HS-27A (cell line): ENCODE measurements at regions not wholly inside any gene's neighbourhood (a gene's known extent, or its start where the extent isn't known, plus 50 kb on each side); places are given as distances from the start of the nearest gene placed in this dataset.

Experiments used
- DNase-seq: peaks from one replicate; pipeline ENCODE4 v3.0.0-alpha.2; 2012; ENCODE audit warnings: low read depth, missing footprints

DNA sequence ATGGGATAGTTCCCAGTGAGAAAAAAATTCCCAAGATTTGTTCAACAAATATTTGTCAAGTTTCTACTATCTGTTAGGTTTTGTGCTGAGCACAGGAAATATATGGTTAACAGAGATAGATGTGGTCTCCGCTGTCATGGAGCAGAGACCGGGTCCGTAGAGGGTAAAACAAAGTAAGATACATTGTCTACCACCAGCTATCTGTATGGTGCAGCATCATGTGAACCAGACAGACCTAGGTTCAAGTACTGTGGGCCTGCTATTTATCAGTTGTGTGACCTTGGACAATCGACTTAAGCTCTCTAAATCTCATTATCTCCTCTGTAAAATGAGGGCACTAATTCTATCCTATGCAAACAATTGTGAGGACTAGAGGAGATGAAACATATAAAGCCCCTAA lies 109.8 kb downstream of the DUSP10 start:
- no peak for DNase-seq

DNA sequence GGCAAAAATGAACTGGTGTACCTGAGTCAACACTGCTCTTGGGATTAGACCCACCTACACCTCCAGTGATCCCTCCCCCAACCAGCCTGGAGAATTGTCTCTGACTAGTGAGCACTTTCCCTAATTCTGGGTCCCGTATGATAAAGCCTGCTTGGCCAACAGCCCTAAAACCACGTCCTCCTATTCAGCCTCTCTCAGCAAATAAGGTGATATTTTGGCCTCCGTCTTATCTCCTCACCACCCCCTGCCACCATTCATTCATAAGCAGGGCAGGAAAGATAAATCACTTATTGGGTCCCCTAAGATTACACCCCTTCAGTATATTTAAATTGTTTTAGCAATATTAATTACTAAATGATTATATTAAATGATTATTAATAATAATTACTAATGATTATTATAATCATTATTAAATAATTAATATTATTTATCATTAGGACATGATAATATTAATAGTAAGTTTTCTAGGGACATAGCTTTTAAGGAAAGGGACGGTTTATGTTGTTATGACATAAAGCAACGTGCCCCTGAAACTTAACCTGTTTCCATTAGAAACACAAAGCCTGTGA lies 108.0 kb downstream of the DUSP10 start:
- no peak for DNase-seq

- DNase-seq: no peak
Measured at GRCh38 chr1:221634606-221635005, 107.3 kb downstream of the DUSP10 start.

DNA sequence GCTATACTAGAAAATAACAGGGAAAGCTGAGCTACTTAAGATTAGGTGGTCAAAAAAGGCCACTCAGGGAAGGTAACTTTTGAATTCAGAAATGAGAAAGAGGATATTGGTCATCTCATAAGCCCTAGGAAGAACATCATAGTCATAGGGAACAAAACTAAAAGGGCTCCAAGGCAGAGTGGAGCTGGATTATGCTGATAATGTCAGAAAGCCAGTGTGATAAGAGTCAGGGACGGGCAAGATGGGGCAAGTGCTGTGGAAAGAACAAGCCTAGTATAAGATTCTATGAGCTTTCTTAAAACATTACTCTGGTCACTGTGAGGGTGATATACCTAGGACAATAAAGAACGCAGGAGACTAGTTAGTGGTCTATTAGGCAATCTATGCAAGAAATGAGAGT lies 106.6 kb downstream of the DUSP10 start:
- no peak for DNase-seq

DNA sequence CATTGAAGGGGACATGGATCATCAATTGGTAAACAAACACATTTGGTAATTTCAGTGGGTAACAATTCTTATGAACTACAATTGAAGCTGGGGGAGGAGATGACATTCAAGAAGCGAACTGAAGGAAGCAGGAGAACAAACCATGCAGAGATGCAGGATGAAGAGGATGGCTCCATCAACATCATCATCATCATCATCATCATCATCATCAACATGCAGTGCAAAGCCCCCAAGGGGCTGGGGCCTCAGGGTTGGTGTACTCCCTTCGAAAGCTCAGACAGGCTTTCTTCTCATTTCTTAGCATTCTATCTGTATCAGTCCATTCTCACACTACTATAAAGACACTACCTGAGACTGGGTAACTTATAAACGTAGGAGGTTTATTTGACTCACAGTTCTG lies 105.8 kb downstream of the DUSP10 start:
- no peak for DNase-seq

GRCh38 chr1:221636967-221637366 lies 104.9 kb downstream of the DUSP10 start:
- DNase-seq: no peak

GRCh38 chr1:221637641-221638041 lies 104.2 kb downstream of the DUSP10 start:
- no peak for DNase-seq

GRCh38 chr1:221638595-221638994 lies 103.3 kb downstream of the DUSP10 start:
- no peak for DNase-seq

DNA sequence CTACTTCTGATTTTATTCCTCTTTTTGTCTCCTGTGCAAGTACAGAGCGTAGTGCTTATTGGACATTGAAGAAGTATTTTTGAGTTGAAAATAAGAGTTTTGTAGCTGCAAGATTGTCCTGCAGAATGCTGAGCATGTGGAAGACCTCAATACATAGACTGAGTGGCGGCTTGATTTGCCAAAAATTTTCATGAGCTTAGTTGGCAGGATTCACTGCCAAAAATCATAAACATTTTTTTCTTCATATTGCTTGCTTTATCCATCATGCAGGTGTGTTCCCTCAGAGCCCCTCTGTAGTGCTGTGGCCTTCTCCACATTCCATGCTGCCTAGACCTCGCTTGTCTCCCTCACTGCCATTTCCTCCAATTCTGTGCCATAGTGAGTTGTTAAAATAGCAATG lies 100.1 kb downstream of the DUSP10 start:
- no peak for DNase-seq

DNA sequence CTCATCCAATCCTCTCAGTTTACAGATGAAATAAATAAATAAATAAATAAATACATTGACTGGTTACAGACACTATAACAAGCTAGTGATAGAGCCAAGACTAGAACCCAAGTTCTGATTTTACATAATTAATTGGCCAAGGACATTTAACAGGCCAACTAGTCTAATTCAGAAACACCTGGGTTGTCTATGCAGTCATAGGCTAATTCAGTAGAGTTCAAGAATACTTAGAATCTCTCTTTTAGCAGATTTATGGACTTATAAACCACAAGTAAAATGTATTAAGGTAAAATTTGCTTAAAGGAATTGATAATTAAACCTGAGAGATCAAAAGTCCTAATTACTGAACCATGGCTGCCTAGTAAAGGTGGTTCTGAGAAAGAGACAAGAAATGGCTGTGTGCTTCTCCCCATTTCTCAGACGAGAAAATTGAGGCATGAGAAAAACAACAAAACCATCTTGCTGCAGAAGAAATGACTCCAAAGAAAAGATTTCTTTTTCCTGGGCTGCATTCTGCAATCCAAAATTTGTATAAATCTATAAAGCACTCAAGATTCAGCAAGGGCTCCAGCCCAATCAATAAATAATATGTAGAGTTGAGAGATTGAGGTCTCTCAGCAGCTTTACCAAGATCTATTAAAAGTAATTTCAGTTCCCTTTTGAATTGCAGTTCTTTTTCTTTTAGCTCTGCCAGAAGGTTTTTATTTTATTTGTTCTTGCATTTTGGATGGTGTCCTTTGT lies 98.3 kb downstream of the DUSP10 start:
- no peak for DNase-seq

- DNase-seq: no peak
Measured at GRCh38 chr1:221644145-221644448, 97.8 kb downstream of the DUSP10 start.

DNA sequence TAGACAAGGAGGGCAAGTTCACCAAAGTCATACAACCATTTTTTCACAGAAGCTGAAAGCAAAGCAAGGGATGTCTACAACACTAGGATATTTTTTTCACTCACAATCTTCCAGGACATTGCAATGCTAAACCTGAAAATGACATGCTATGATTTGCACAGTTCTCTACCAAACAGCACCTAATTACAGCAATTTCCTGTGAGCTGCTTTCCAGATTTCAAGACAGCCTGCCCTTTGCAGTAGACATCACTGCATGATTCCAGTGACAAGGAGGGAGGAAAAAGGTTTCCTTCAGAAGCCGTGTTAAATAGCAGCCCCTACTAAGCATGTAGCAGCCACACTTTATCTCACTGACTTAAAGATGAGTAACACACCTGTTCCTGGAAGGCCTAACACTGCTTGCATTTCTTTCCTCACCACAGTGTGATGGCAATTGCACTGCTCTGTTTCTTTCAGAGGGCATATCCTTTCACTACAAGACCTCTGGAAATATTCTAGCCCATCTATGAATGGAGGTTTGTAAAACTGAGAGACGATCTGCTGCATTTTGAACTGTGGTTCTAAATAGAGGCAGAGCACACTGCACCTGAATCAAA lies 97.1 kb downstream of the DUSP10 start:
- no peak for DNase-seq

- no peak for DNase-seq
Measured at GRCh38 chr1:221648201-221648600, 93.7 kb downstream of the DUSP10 start.
